Upper lobe of left lung (tissue), 6 donors: ENCODE measurements at regions not wholly inside any gene's neighbourhood (a gene's known extent, or its start where the extent isn't known, plus 50 kb on each side); places are given as distances from the start of the nearest gene placed in this dataset.

Experiments
- ATAC-seq, 2 donors: fragments of 200-7000 bp; cut with Tn5 transposase; one replicate each; pipeline ENCODE4 v1.9.1; 2022; ENCODE audit warnings: mild to moderate bottlenecking in 2 of 2, moderate library complexity in 2 of 2; ENCODE audit not compliant: low FRiP score in 2 of 2
- DNase-seq, 2 donors: peaks; one replicate each; pipeline ENCODE4 v3.0.0-alpha.2; 2019 to 2020
- H3K27ac ChIP-seq, 4 donors: fragments of 200-600 bp; sonication (generic); one replicate each; pipeline ENCODE4 v1.5.1; 2016 to 2019
- H3K27me3 ChIP-seq, 4 donors: fragments of 200-600 bp; sonication (generic); one replicate each; pipeline ENCODE4 v1.5.1; 2017 to 2019
- H3K36me3 ChIP-seq, 4 donors: fragments of 200-600 bp; sonication (generic); one replicate each; pipeline ENCODE4 v1.5.1; 2016 to 2019
- H3K4me1 ChIP-seq, 4 donors: fragments of 200-600 bp; sonication (generic); one replicate each; pipeline ENCODE4 v1.5.1; 2018 to 2019
- H3K4me3 ChIP-seq, 4 donors: fragments of 200-600 bp; sonication (generic); one replicate each; pipeline ENCODE4 v1.5.1; 2017 to 2019; ENCODE audit warnings: mild to moderate bottlenecking in 2 of 4, moderate library complexity in 1 of 4
- H3K9me3 ChIP-seq, 4 donors: fragments of 200-600 bp; sonication (generic); one replicate each; pipeline ENCODE4 v1.5.1; 2018 to 2019
- CTCF ChIP-seq, 6 experiments: fragments of 450-650 bp in 4 of 6; fragments of 200-600 bp in 2 of 6; sonication (generic) in 2 of 6; IDR thresholded peaks; one replicate each; pipeline ENCODE4 v1.5.1; 2016 to 2019; ENCODE audit warnings: antibody characterized with exemption in 6 of 6
- EP300 ChIP-seq, 4 donors: sonication (generic); formaldehyde crosslinking; IDR thresholded peaks; one replicate each; pipeline ENCODE4 v1.5.1; 2017; ENCODE audit warnings: antibody characterized with exemption in 4 of 4, control low read depth in 2 of 4
- POLR2A ChIP-seq, 4 donors: fragments of 450-650 bp; IDR thresholded peaks; one replicate each; pipeline ENCODE4 v1.5.1; 2016 to 2017; ENCODE audit warnings: antibody characterized with exemption in 4 of 4, mild to moderate bottlenecking in 2 of 4
- POLR2AphosphoS5 ChIP-seq, 2 donors: sonication (generic); formaldehyde crosslinking; IDR thresholded peaks; one replicate each; pipeline ENCODE4 v1.5.1; 2017; ENCODE audit warnings: antibody characterized with exemption in 2 of 2
- WGBS, 2 donors: methylation state at CpG; one replicate each; pipeline ENCODE4 v1.1.5; 2017 to 2018; 5-methylcytosine and 5-hydroxymethylcytosine counted together
- donor health status: DM: no; HTN: no; CAD: no; lungs with moderate emphysema.
- donor health status: DM: no; HTN: yes; CAD: no; lungs with severe emphysema.

GRCh38 chr5:126117044-126117443 lies 306.2 kb upstream of the GRAMD2B start:
- DNase-seq: no peak
- Histone ChIP-seq H3K4me3 (no peak overlapping the region), H3K36me3 (no peaks in the 10 kb centered on the region), H3K27ac (no peak overlapping the region), H3K27me3 (no peaks in the 10 kb centered on the region), H3K4me1 (no peaks in the 10 kb centered on the region), H3K9me3 (peaks cover 0 to 18% (median 3%) of the 10 kb centered on the region in 4 donors)
- TF ChIP-seq POLR2A (IDR thresholded peaks at IDR 0.05) (no peak), POLR2AphosphoS5 (IDR thresholded peaks at IDR 0.05) (no peak), EP300 (IDR thresholded peaks at IDR 0.05) (no peak), CTCF (IDR thresholded peaks at IDR 0.05) (no peak)
- 55 to 72% methylated on average over 1 of the region's 1 CpG for WGBS, 2 donors
- ATAC-seq: no peak

- Histone ChIP-seq H3K27ac (no peak overlapping the region), H3K4me1 (no peaks in the 10 kb centered on the region), H3K4me3 (no peak overlapping the region), H3K27me3 (no peaks in the 10 kb centered on the region), H3K36me3 (no peaks in the 10 kb centered on the region), H3K9me3 (peaks cover 0 to 4% (median 0%) of the 10 kb centered on the region in 4 donors)
- ATAC-seq (no peak), DNase-seq (no peak)
- 89 to 91% methylated on average over 4 of the region's 4 CpGs for WGBS, 2 donors
- no peak for TF ChIP-seq CTCF (IDR thresholded peaks at IDR 0.05)
- no peak for TF ChIP-seq POLR2AphosphoS5 (IDR thresholded peaks at IDR 0.05)
- TF ChIP-seq POLR2A (IDR thresholded peaks at IDR 0.05): no peak
- no peak for TF ChIP-seq EP300 (IDR thresholded peaks at IDR 0.05)
Measured at GRCh38 chr5:126119887-126120442, 303.2 kb upstream of the GRAMD2B start.

- no peak overlapping the region for H3K27ac ChIP-seq
- H3K9me3 ChIP-seq: no peaks in the 10 kb centered on the region
- no peak overlapping the region for H3K4me3 ChIP-seq
- TF ChIP-seq CTCF (IDR thresholded peaks at IDR 0.05) (no peak), POLR2A (IDR thresholded peaks at IDR 0.05) (no peak), POLR2AphosphoS5 (IDR thresholded peaks at IDR 0.05) (no peak), EP300 (IDR thresholded peaks at IDR 0.05) (no peak)
- H3K4me1 ChIP-seq: no peaks in the 10 kb centered on the region
- H3K27me3 ChIP-seq: no peaks in the 10 kb centered on the region
- no peak for DNase-seq
- 68 to 72% methylated on average over 1 of the region's 1 CpG for WGBS, 2 donors
- no peaks in the 10 kb centered on the region for H3K36me3 ChIP-seq
- ATAC-seq: no peak
Measured at GRCh38 chr5:126120939-126121338, 302.3 kb upstream of the GRAMD2B start.

GRCh38 chr5:126122942-126123341 lies 300.3 kb upstream of the GRAMD2B start:
- no peak overlapping the region for H3K4me3 ChIP-seq
- no peak for DNase-seq
- no peak overlapping the region for H3K27ac ChIP-seq
- H3K9me3 ChIP-seq: no peaks in the 10 kb centered on the region
- no peaks in the 10 kb centered on the region for H3K27me3 ChIP-seq
- ATAC-seq: no peak
- 63 to 77% methylated on average over 4 of the region's 4 CpGs for WGBS, 2 donors
- no peaks in the 10 kb centered on the region for H3K4me1 ChIP-seq
- TF ChIP-seq POLR2AphosphoS5 (IDR thresholded peaks at IDR 0.05) (no peak), POLR2A (IDR thresholded peaks at IDR 0.05) (no peak)
- no peaks in the 10 kb centered on the region for H3K36me3 ChIP-seq

- H3K4me3 ChIP-seq: no peak overlapping the region
- DNase-seq: no peak
- H3K27ac ChIP-seq: no peak overlapping the region
- ATAC-seq: no peak
- no peaks in the 10 kb centered on the region for H3K27me3 ChIP-seq
- no peaks in the 10 kb centered on the region for H3K4me1 ChIP-seq
- TF ChIP-seq POLR2AphosphoS5 (IDR thresholded peaks at IDR 0.05): no peak
- no peak for TF ChIP-seq EP300 (IDR thresholded peaks at IDR 0.05)
- no peak for TF ChIP-seq CTCF (IDR thresholded peaks at IDR 0.05)
- no peak for TF ChIP-seq POLR2A (IDR thresholded peaks at IDR 0.05)
- no peaks in the 10 kb centered on the region for H3K9me3 ChIP-seq
- no peaks in the 10 kb centered on the region for H3K36me3 ChIP-seq
- WGBS, 2 donors: 81 to 89% methylated on average over 4 of the region's 4 CpGs
Measured at GRCh38 chr5:126124706-126125345, 298.4 kb upstream of the GRAMD2B start.
